Stimulated activated CD8-positive, alpha-beta memory T cell treated with anti-CD3 and anti-CD28 coated beads, Interleukin-7, amount 100 ng/mL, for 48 hours (primary cell): ENCODE measurements at regions not wholly inside any gene's neighbourhood (a gene's known extent, or its start where the extent isn't known, plus 50 kb on each side); places are given as distances from the start of the nearest gene placed in this dataset.
"Not testable (repeated sequence)": the region's sequence is repeated elsewhere in the genome, so short reads cannot be mapped to it uniquely, and the experiment has no call there.

Experiments
- DNase-seq, 2 donors: peaks; one replicate each; pipeline ENCODE4 v3.0.0-alpha.2; 2020; ENCODE audit warnings: low read depth in 1 of 2; ENCODE audit errors: extremely low read depth in 1 of 2

DNA sequence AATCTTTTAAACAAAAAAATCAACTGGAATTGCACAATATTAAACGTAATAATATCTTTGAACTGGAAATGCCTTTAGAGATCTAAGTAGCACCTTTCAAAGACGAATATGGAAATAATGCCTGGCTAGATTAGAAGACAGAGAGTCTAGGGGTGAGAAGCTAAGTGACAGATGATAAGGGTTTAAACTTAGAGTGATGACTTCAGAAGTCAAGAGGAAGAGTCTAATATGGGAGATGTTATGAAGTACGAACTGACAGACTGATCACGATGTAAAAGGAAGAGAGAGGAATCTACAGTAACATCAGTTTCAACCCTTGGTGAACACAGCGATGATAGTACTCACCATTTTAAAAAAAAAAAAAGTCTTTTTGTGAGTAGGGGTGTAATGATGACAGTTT, 57.9 kb downstream of the HINT1 start:
- no peak for DNase-seq

DNA sequence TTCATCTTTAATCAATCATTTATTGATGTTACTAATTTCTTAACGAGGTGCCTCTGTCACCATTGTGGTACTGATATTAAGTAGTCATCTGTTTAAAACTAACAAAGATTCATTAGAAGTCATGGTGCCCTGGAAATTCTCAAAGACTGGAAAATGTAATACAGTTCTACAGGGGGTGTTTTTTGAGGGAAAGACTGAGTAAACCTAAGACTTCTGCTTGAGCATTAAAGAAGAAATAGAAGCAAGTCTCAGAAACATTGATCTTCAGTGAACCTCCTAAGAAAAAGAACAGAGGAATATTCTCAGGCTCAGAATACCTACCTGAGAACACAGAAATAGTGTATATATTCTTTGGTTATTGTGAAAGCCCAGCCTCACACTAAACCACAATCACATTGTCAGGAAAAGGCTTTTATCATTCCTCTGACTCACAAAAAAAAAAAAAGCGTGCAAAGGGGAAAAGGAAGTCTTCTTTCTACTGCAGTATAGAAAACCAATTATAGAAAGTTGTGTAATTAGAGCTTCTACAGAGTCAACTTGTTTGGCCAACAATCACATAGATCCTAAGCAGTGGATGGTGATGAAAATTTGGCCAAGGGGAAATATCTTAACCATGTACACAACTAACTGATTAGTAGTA, 60.8 kb downstream of the HINT1 start:
- no peak for DNase-seq

DNA sequence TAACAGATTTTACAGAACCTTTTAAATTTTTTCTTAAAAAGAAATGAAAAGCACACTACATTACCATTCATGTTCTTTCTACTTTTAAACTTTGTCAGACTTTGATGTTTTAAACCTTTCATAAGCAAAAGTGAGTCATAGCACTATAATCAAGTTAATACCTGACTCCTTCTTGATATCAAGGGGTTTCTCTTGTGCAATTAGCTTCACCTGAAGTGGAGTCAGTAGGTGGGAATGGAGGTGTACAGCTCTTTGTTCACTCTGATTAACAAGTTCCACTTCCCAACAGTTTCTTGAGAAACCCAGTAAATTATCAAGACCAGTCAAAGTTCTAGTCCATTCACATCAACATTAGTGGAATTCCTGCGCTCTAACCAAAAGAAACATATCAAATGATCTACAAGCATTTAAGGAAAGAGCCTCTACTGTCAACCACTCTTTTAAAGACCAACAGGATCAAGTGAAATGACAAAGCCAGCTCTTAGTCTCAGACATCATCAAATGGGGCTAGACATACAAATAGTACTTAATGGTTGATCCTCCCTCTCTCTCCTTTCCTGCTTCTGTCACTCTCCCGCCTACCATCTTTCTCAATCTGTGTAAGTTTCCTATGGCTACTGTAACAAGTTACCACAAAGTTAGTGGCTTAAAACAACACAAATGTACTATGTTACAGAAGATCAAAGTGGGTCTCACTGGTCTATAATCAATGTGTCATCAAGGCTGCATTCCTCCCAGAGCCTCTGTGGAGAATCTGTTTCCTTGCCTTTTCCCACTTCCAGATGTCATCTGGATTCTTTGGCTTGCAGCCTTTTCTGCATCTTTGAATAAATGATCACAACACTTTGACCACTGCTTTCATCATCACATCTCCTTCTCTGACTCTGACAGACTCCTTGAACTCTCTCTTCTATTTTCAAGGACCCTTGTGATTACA, 68.0 kb downstream of the HINT1 start:
- no peak for DNase-seq

DNA sequence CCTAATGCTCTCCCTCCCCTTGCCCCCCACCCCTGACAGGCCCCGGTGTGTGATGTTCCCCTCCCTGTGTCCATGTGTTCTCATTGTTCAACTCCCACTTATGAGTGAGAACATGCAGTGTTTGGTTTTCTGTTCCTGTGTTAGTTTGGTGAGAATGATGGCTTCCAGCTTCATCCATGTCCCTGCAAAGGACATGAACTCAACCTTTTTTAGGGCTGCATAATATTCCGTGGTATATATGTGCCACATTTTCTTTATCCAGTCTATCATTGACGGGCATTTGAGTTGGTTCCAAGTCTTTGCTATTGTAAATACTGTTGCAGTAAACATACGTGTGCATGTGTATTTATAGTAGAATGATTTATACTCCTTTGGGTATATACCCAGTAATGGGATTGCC, 69.5 kb downstream of the HINT1 start:
- not testable (repeated sequence) for DNase-seq

DNA sequence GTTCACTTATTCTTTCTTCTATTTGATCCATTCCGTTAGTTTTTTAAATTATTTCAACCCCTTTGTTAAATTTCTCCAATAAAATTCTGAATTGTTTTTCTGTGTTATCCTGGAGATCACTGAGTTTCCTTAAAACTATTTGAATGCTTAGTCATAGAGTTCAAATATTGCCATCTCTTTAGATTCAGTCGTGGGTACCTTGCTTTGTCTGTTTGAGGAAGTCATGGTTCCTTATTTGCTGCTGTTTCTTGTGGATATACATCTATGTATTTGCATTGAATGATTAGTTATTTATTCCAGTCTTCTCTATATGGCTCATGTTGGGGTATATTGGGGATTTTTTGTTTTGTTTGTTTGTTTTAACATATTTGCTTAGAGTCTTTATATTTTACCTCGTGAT, 80.6 kb downstream of the HINT1 start:
- DNase-seq, result no peak

DNA sequence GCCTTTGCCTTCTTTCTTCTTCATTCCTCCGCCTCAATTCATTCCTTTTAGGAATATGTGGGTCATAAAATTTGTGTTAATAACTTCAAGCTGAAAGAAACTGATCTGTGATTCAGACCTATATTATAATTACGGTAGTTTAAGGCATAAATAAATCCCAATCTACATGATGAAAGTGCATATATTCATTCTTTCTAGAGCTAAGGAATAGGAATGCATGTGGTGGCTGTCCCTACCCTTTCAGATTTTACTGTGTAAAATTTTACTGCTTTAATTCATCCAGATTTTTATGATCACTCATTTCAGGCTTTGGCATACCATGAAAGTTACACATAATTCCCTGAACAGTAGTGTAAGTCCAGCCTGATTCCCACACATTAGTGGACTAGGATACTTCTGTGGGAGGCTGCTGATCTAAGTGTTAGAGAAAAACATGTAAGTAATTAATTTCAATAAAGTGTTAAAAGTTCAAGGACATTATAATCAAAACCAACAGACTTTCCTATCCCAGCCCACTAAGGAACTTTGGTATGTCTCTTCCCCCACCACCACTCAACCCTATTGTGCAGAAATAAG, 83.1 kb downstream of the HINT1 start:
- DNase-seq, result no peak

DNA sequence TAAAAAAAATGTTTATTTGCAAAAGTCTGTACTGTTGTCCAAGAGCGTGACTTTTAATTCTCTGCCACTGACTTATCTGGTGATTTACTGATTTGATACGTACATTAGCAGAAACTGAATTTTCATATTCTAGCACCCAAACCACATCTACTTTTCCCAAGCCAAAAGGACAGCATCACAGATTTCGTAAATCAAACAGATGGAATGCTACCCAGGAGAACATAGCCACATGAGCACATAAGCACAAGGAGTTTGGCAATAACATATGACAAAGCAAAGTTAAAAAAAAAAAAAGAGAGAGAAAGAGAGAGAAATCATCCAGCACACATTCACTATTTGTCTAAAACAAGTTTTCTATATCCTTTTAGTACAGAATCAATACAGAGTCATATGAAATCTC, 83.7 kb downstream of the HINT1 start:
- DNase-seq, result no peak

DNA sequence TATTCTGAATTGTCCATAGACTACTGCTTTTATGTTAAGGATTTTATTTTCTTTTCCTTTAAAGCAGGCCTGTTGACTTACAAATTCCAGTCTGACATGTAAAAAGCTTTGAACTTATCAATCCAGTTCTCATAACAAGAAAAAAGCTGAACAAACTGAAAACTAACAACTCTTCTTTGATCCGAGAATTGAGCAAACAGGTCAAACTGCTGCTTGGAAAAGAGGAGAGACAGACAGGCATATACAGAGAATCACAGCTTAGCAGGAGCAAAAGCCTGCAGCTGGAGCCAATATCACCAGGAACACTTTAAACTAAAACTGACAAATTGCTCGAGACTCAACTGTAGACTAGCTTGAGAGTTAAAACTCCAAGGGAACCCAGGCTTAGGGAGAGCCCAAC, 85.8 kb downstream of the HINT1 start:
- DNase-seq, result no peak

DNA sequence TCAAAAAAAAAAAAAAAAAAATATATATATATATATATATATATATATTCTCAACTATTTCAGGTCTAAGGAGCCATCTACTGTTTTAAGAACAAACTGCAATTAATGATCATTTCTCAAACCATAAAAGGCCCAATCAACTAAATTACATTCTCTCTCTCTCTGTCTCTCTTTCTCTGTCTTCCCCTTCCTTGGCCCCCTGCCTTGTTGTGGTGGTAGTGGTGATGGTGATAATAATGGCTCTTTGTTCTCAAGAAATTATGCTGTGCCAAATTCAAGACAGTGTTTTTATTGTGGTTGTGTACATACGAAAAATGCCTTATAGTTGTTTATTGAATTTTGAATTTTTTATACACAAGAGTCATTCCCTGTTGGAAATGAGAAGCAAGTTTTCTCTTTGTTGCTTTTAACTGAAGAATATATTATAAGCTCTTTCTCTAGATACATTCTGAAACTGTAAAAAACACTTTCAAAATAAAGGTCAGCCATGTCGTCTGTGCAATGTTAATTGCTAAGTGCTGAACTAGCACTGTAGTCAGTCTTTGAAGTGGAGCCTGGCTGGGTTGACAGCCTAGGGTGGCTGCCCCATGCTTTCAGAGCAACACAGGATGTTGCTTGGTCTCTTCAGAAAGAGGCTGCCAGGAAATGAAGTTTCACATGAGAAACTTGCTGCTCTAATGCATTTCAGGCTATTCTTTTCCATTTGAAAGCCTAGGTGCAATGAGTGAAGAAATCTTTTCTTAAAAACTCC, 96.0 kb downstream of the HINT1 start:
- DNase-seq, result peak in 1 of 2 donors; percentile 28

DNA sequence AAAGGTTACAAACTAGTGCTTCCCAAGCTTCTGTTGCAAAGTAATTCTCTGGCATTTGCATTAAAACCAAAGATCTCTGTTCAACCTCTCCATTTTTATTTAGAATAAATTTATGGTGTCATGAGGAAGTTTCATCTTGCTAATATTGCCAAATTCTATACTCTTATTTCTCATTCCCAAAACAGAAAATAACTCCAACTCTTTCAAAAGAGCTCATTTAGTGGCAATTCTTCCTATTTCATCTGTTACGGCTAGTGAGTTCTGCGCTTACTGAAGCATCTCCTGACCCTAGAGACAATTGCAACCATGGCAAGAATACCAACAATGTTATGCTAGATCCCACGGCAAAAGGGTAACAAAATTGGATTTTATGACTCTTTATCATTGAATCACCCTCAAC, 97.0 kb downstream of the HINT1 start:
- no peak for DNase-seq

DNA sequence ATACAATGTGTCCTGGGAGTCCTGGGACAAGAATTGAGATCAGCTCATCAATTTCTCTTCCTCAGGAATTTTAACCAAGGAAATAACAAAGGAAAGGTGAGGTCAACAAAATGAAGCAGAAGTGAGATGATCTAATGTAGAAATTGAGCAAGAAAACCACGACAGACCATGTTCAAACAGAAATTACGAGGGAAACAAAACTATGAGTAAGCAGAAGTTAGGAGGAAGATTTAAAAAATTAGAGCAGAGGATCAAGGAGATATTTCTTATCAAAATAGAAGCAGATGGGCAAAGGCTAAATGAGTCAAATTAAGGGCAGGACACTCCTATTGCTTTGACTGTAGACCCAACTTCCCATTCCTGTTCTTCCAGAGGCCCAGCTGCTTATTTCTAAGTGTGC, 97.4 kb downstream of the HINT1 start:
- no peak for DNase-seq

DNA sequence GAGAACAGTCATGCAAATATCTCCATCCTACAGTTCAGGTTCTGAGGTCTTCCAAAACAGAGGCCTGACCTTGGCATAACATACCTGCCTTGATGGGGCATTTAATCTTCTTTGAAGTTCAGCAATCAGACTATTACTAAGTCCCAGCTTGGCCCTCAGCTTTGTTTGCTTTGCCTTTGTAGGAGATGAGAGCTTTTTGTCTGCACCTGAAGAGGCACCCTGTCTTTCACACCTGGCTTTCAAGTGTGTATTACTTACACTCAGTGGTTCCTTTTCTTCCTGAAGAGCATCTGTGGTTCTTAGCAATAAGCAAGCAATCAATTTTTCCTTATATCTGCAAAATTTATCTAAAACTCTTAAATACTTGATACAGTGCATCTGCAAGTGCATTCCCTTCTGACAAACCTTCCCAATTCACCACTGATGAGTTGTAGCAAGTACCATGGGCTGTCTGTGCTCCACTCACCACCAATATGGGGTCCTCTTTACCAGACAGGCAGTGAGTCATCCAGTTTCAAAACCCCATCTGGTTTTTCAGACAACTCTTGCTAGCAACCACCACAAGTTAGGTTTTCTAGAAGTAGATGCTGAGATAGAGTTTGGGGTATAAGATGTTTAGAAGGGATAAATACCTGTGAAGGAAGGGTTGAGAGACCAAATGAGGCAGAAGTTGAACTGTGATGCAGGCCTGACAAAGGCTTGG, 100.2 kb downstream of the HINT1 start:
- DNase-seq, result no peak

DNA sequence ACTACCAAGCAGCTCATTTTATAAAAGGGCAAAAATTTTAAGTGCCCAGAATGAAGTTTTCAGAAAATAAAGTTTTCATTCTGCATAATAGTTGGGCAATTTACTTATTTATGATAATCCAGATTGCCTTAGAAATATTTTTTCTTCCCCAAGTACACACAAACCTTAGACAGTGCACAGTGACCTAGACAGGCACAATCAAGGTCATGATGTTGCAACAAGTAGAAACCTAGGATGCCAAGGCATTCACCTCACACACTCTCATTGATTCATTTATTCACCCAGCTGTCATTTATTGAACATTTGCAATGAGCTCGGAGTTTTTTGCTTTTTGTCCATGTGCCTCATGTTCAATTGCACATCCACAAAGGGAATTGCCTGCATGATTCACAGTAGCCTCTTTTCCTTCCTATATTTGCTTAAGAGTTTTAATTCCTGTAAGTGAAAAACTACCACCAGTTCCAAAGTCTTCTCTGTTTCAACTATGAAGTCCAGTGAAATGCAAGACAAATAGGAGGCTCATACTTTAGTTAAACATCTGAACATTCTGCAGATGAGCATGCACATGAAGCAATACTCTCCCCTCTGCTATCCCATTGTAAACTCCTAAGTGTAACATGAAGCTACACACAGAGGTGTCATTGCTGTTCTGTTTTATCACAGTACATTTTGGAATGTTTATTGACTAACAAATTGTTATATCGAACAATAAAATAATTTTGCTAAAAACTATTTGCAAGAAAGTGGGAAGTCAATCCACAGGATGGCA, 122.9 kb downstream of the HINT1 start:
- DNase-seq, result no peak

DNA sequence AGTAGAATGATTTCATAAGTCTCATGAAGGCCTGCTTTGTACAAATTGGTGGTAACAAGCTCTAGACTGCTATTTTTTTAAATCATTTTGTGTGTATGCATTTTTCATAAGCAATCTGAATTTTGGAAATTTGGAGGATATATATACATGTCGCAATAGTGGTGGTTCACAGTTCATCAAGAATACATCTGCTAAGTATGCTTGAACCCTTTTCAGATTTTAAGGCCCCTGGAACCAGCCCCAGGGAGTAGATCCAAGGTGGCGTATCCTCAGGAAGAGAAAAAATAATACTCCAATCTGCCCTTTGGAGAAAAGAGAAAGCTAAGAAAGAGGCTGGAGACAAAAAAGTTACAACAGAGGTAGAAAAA, 141.6 kb downstream of the HINT1 start:
- DNase-seq, result no peak

DNA sequence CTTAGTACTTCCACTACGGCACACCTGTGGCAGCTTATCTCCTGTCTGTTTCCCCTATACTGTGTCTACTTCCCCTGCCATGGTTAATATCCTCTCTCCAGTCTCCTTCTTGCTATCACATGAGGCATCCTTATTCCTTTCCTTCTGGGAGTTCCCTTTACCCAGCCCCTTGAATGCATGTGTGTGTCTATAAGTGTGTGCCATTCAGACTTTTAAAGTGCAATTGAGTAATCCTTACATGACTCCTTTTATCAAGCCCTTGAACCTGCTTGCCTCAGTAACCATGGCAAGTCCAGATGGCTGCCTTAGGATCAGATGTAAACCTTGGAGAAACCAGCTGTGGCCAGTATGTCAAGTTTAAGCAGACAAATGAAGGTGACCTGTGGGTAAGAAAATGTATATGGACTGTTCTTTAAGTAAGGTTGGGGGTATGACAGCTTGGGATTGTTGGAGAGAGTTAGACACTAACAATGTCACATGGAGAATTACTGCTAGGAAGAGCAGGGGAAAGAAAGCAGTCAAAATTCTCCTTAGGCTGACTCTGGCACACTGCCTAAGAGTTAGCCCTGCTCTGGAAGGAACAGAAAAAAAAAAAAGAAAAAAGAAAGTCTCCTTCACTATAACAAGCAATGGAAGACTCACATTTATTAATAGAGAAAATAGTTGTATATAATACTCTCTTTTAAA, 142.1 kb downstream of the HINT1 start:
- no peak for DNase-seq

DNA sequence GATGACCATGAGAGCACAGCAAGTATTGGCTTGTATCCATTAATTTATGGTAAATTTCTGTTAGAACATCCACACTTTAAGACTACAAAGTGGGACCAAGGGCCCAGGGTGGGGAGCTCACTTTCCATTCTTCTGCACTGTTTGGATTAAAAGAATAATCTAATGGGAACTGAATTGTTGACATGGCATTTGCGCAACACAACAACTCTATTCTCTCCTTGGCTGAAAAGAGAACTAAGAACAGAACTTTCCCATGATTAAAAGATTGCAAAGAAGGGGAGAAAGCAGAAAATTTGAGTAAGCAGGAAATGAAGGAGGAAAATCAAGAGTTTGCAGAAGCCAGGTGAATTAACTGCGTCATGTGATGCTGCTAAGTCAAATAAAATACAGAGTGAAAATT, 143.4 kb downstream of the HINT1 start:
- no peak for DNase-seq

DNA sequence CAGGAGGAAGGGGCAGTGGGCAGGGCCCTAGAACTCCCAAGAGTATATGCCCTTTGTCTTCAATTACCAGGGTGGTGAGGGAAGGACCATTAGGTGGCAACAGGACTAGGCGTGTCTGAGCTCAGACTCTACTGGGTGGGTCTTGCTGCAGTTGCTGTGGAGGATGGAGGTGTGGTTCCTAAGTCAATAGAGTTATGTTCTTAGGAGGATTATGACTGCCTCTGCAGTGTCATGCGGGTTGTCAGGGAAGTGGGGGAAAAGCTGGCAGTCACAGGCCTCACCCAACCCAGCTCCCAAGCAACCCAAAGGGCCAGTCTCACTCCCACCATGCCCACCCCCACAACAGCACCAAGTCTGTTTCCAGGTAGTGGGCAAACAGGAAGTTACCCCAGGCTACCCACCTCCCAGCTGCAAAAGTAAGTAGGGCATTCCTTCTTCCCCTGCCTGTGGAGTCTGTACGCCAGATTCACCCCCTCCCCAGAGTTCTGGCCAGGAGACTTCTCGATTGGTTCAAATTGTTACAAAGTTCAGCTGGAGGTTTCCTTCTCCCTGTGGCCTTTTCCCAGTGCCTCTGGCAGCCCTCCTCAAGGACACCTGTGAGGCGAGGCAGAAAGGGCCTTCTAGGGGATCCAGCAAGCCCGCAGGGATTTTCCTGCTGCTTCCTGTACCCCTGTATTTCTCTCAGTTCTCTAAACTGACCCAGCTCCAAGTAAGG, 145.3 kb downstream of the HINT1 start:
- DNase-seq, result no peak

DNA sequence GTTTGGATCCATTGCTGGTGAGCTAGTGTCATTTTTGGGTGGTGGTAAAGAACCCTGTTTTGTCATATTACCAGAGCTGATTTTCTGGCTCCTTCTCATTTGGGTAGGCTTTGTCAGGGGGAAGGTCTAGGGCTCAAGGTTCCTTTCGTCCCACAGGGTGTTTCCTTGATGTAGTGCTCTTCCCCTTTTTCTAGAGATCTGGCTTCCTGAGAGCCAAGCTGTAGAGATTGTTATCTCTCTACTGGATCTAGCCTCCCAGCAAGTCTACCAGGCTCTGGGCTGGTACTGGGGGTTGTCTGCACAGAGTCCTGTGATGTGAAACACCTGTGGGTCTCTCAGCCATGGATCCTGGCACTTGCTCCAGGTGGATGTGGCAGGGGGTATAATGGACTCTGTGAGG, 145.9 kb downstream of the HINT1 start:
- DNase-seq, result no peak

DNA sequence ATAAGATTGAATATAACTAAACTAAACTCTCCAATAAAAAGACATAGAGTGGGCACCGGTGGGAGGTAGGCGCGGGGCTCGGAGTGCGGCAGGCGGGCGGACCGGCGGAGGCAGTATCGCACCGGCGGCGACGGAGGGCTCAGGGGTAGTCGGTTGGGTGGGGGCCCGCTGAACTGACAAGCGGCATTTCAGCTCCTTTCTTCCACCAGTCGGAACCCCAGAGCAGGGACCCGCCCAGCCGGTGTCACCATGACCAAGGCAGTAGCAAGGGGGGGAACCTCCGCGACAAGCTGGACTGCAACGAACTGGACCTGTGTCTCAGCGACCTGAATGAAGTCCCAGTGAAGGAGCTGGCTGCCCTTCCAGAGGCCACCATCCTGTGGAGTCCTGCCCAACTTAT, 156.7 kb downstream of the HINT1 start:
- DNase-seq, result no peak
